WTC11 (cell line): ENCODE measurements at regions not wholly inside any gene's neighbourhood (a gene's known extent, or its start where the extent isn't known, plus 50 kb on each side); places are given as distances from the start of the nearest gene placed in this dataset.

Source experiments
- ATAC-seq: fragments of 200-7000 bp; cut with Tn5 transposase; 2 replicates; pipeline ENCODE4 v1.10.0; 2021; ENCODE audit warnings: mild to moderate bottlenecking, moderate library complexity
- CTCF ChIA-PET: fragments of 300-600 bp; sonication (Branson Sonifier 250); formaldehyde crosslinking; loops from one replicate; lab custom pipeline; 2021; ENCODE audit warnings: antibody characterized with exemption; lab: Charles Lee
- POLR2A ChIA-PET: fragments of 350-600 bp; sonication (Branson Sonifier 250); formaldehyde crosslinking; loops from one replicate; lab custom pipeline; 2021; ENCODE audit warnings: antibody characterized with exemption; lab: Charles Lee
- DNase-seq: peaks from one replicate; pipeline ENCODE4 v3.0.0; 2021; ENCODE audit warnings: low spot score
- H3K27ac Mint-ChIP-seq: 2 replicates; pipeline ENCODE4 v1.8.0; 2021; ENCODE audit warnings: mixed read lengths
- H3K27me3 Mint-ChIP-seq: 2 replicates; pipeline ENCODE4 v1.8.0; 2021; ENCODE audit warnings: low read depth, mild to moderate bottlenecking, moderate library complexity, mixed read lengths
- H3K36me3 Mint-ChIP-seq: 2 replicates; pipeline ENCODE4 v1.8.0; 2021; ENCODE audit warnings: mixed read lengths
- H3K4me1 Mint-ChIP-seq: 2 replicates; pipeline ENCODE4 v1.8.0; 2022; ENCODE audit warnings: mixed read lengths
- H3K4me3 Mint-ChIP-seq: 2 replicates; pipeline ENCODE4 v1.8.0; 2021; ENCODE audit warnings: mild to moderate bottlenecking, moderate library complexity, mixed read lengths
- H3K9me3 Mint-ChIP-seq: 2 replicates; pipeline ENCODE4 v1.8.0; 2021; ENCODE audit warnings: mixed read lengths
- ARID4B ChIP-seq: sonication (generic); formaldehyde crosslinking; IDR thresholded peaks from 2 replicates; pipeline ENCODE4 v1.8.0; 2023; ENCODE audit warnings: missing genetic modification reagents, mild to moderate bottlenecking, borderline replicate concordance
- ATF1 ChIP-seq: sonication (generic); formaldehyde crosslinking; IDR thresholded peaks from 2 replicates; pipeline ENCODE4 v1.8.1; 2023; ENCODE audit warnings: mild to moderate bottlenecking, moderate library complexity, missing genetic modification reagents
- ATF2 ChIP-seq: sonication (generic); formaldehyde crosslinking; IDR thresholded peaks from 2 replicates; pipeline ENCODE4 v1.8.1; 2022; ENCODE audit warnings: low read depth, missing genetic modification reagents, borderline replicate concordance
- CBFB ChIP-seq: sonication (generic); formaldehyde crosslinking; IDR thresholded peaks from 2 replicates; pipeline ENCODE4 v1.8.1; 2022; ENCODE audit warnings: mild to moderate bottlenecking, low read depth, missing genetic modification reagents
- E2F4 ChIP-seq: sonication (generic); formaldehyde crosslinking; IDR thresholded peaks from 2 replicates; pipeline ENCODE4 v1.8.1; 2022; ENCODE audit warnings: low read depth, mild to moderate bottlenecking, moderate library complexity, missing genetic modification reagents, borderline replicate concordance
- EMX1 ChIP-seq: fragments of 250-450 bp; sonication (Bioruptor Pico); IDR thresholded peaks from 2 replicates; pipeline ENCODE4 v1.8.0; 2021; ENCODE audit warnings: mild to moderate bottlenecking
- KAT7 ChIP-seq: sonication (generic); formaldehyde crosslinking; IDR thresholded peaks from 2 replicates; pipeline ENCODE4 v1.8.1; 2023; ENCODE audit warnings: missing genetic modification reagents, mild to moderate bottlenecking, borderline replicate concordance
- MYBL2 ChIP-seq: sonication (generic); formaldehyde crosslinking; IDR thresholded peaks from 2 replicates; pipeline ENCODE4 v1.8.1; 2023; ENCODE audit warnings: mild to moderate bottlenecking, moderate library complexity, missing genetic modification reagents
- RORB ChIP-seq: fragments of 250-450 bp; sonication (Bioruptor Pico); IDR thresholded peaks from 2 replicates; pipeline ENCODE4 v1.9.0; 2021; ENCODE audit warnings: mild to moderate bottlenecking
- TCF7 ChIP-seq: sonication (generic); formaldehyde crosslinking; IDR thresholded peaks from 2 replicates; pipeline ENCODE4 v1.8.0; 2022; ENCODE audit warnings: mild to moderate bottlenecking, low read depth, missing genetic modification reagents, moderate library complexity
- TEAD4 ChIP-seq: sonication (generic); formaldehyde crosslinking; IDR thresholded peaks from 2 replicates; pipeline ENCODE4 v1.8.0; 2022; ENCODE audit warnings: mild to moderate bottlenecking, missing genetic modification reagents
- ZMAT4 ChIP-seq: fragments of 250-450 bp; sonication (Bioruptor Pico); IDR thresholded peaks from 2 replicates; pipeline ENCODE4 v1.9.0; 2021; ENCODE audit warnings: mild to moderate bottlenecking
- ZNF263 ChIP-seq: sonication (generic); formaldehyde crosslinking; IDR thresholded peaks from 2 replicates; pipeline ENCODE4 v1.8.1; 2022; ENCODE audit warnings: low read depth, mild to moderate bottlenecking, moderate library complexity, missing genetic modification reagents
- TF ChIP-seq, protein P1 (sequence below): sonication (generic); formaldehyde crosslinking; IDR thresholded peaks from 2 replicates; pipeline ENCODE4 v1.8.0; 2023; ENCODE audit warnings: missing genetic modification reagents
- TF ChIP-seq, protein P2 (sequence below): fragments of 250-450 bp; sonication (Bioruptor Pico); IDR thresholded peaks from 2 replicates; pipeline ENCODE4 v1.9.0; 2021; ENCODE audit warnings: moderate library complexity, mild to moderate bottlenecking, inconsistent platforms, borderline replicate concordance
- TF ChIP-seq, protein P3 (sequence below): fragments of 250-450 bp; sonication (Bioruptor Pico); IDR thresholded peaks from 2 replicates; pipeline ENCODE4 v1.9.0; 2021; ENCODE audit warnings: mild to moderate bottlenecking, borderline replicate concordance
- TF ChIP-seq, protein P4 (sequence below): sonication (generic); formaldehyde crosslinking; IDR thresholded peaks from 2 replicates; pipeline ENCODE4 v1.8.0; 2022; ENCODE audit warnings: mild to moderate bottlenecking, missing genetic modification reagents
- TF ChIP-seq, protein P5 (sequence below): sonication (generic); formaldehyde crosslinking; IDR thresholded peaks from 2 replicates; pipeline ENCODE4 v1.8.1; 2022; ENCODE audit warnings: mild to moderate bottlenecking, moderate library complexity, missing genetic modification reagents

DNA sequence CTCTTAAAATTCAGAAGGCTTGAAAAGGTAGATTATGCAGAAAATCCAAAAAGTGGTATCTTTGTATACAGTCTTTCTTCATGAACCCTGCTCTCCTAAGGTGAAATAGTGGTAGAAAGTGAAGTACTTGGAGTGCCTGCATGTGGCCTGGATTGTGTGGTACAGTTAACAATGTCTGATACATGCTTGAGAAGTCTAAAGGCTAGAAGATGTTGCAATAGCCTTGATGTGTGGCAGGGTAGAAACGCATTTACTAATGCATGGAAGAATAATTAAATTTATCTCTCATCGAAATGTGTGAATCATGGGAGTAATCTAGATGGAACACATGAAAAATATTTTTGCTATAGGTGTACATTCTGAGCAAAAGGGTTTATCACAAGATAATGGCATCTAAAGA, 1632.3 kb upstream of the B3GALT2 start:
- TF ChIP-seq MYBL2 (CRISPR knock-in tag), result no peak
- no peak for TF ChIP-seq ZNF263 (CRISPR knock-in tag)
- TF ChIP-seq, all 79 proteins: peak for 0
- POLR2A ChIA-PET, result no interaction called here

DNA sequence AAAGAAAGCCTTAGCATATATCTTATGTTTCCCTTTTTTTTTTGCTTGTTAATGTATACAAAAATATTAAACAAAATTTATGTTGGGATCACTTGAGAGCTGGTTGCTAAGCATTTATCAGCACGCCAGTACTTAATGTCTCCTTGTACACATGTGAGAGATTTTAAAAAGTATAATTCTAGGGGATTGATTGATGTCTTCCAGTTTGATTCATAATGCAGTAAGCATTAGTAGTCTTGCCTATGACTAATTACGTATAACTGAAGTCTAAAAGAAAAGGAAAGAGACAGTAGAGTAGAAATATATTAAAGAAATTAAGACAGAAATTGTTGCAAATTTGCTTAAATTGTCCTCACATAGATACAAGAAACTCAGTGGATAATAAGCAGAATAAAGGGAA, 1630.4 kb upstream of the B3GALT2 start:
- H3K27me3 Mint-ChIP-seq, result no peaks in the 10 kb centered on the region
- POLR2A ChIA-PET, result no interaction called here
- TF ChIP-seq TCF7 (no peak), TEAD4 (CRISPR knock-in tag) (no peak), CBFB (CRISPR knock-in tag) (no peak), ARID4B (CRISPR knock-in tag) (no peak), EMX1 (CRISPR knock-in tag) (no peak), ATF2 (CRISPR knock-in tag) (no peak), RORB (CRISPR knock-in tag) (no peak), E2F4 (CRISPR knock-in tag) (no peak), ZMAT4 (CRISPR knock-in tag) (no peak), ATF1 (CRISPR knock-in tag) (no peak), KAT7 (CRISPR knock-in tag) (no peak)
- TF ChIP-seq, protein P1, sequence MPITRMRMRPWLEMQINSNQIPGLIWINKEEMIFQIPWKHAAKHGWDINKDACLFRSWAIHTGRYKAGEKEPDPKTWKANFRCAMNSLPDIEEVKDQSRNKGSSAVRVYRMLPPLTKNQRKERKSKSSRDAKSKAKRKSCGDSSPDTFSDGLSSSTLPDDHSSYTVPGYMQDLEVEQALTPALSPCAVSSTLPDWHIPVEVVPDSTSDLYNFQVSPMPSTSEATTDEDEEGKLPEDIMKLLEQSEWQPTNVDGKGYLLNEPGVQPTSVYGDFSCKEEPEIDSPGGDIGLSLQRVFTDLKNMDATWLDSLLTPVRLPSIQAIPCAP (CRISPR knock-in tag), result no peak
- TF ChIP-seq, protein P2, sequence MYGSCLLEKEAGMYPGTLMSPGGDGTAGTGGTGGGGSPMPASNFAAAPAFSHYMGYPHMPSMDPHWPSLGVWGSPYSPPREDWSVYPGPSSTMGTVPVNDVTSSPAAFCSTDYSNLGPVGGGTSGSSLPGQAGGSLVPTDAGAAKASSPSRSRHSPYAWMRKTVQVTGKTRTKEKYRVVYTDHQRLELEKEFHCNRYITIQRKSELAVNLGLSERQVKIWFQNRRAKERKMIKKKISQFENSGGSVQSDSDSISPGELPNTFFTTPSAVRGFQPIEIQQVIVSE, result no peak
- TF ChIP-seq, protein P3, sequence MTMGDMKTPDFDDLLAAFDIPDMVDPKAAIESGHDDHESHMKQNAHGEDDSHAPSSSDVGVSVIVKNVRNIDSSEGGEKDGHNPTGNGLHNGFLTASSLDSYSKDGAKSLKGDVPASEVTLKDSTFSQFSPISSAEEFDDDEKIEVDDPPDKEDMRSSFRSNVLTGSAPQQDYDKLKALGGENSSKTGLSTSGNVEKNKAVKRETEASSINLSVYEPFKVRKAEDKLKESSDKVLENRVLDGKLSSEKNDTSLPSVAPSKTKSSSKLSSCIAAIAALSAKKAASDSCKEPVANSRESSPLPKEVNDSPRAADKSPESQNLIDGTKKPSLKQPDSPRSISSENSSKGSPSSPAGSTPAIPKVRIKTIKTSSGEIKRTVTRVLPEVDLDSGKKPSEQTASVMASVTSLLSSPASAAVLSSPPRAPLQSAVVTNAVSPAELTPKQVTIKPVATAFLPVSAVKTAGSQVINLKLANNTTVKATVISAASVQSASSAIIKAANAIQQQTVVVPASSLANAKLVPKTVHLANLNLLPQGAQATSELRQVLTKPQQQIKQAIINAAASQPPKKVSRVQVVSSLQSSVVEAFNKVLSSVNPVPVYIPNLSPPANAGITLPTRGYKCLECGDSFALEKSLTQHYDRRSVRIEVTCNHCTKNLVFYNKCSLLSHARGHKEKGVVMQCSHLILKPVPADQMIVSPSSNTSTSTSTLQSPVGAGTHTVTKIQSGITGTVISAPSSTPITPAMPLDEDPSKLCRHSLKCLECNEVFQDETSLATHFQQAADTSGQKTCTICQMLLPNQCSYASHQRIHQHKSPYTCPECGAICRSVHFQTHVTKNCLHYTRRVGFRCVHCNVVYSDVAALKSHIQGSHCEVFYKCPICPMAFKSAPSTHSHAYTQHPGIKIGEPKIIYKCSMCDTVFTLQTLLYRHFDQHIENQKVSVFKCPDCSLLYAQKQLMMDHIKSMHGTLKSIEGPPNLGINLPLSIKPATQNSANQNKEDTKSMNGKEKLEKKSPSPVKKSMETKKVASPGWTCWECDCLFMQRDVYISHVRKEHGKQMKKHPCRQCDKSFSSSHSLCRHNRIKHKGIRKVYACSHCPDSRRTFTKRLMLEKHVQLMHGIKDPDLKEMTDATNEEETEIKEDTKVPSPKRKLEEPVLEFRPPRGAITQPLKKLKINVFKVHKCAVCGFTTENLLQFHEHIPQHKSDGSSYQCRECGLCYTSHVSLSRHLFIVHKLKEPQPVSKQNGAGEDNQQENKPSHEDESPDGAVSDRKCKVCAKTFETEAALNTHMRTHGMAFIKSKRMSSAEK, result no peak
- TF ChIP-seq, protein P4, sequence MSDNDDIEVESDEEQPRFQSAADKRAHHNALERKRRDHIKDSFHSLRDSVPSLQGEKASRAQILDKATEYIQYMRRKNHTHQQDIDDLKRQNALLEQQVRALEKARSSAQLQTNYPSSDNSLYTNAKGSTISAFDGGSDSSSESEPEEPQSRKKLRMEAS (CRISPR knock-in tag), result no peak
- TF ChIP-seq, protein P5, sequence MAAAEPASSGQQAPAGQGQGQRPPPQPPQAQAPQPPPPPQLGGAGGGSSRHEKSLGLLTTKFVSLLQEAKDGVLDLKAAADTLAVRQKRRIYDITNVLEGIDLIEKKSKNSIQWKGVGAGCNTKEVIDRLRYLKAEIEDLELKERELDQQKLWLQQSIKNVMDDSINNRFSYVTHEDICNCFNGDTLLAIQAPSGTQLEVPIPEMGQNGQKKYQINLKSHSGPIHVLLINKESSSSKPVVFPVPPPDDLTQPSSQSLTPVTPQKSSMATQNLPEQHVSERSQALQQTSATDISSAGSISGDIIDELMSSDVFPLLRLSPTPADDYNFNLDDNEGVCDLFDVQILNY (CRISPR knock-in tag), result no peak
- TF ChIP-seq, all 79 proteins: peak for 0
- CTCF ChIA-PET, result no interaction called here
- ATAC-seq, result no peak
- Mint-ChIP-seq H3K4me1 (no peaks in the 10 kb centered on the region), H3K9me3 (peaks cover 9% of the 10 kb centered on the region), H3K4me3 (no peak overlapping the region), H3K36me3 (no peaks in the 10 kb centered on the region), H3K27ac (no peak overlapping the region)
- no peak for DNase-seq

More for the DNA sequence above, 1632.3 kb upstream of the B3GALT2 start:
- Mint-ChIP-seq H3K9me3 (peaks cover 6% of the 10 kb centered on the region), H3K4me3 (no peak overlapping the region), H3K4me1 (no peaks in the 10 kb centered on the region), H3K27ac (no peak overlapping the region), H3K27me3 (no peaks in the 10 kb centered on the region), H3K36me3 (no peaks in the 10 kb centered on the region)
- CTCF ChIA-PET, result no interaction called here
- DNase-seq (no peak), ATAC-seq (no peak)
